NCI-H1048 (cell line): ENCODE measurements at regions not wholly inside any gene's neighbourhood (a gene's known extent, or its start where the extent isn't known, plus 50 kb on each side); places are given as distances from the start of the nearest gene placed in this dataset.
"Not testable (repeated sequence)": the region's sequence is repeated elsewhere in the genome, so short reads cannot be mapped to it uniquely, and the experiment has no call there.

Experiments
- DNase-seq: peaks from one replicate; lab custom pipeline; 2025; lab: John Stamatoyannopoulos, UW

DNA sequence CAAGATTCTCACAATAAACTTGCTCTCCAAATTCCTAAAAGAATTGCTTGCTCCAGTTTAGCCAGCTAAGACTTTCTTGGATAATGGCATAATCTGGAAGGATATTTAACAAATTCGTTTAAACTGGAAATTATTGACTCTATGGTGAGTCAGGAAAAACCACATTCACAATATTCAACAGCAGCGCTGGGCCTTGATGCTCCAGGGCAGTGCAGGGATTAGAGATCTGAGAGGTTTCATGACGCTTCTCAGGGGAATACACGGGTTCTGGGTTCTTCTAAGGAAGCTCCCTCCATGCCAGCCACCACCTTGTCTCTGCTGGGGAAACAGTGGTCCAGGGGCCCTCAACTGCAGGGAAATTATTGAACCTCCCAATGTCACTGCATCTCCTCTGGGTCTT, 123.3 kb upstream of the FAM20C start:
- DNase-seq, result not testable (repeated sequence)

DNA sequence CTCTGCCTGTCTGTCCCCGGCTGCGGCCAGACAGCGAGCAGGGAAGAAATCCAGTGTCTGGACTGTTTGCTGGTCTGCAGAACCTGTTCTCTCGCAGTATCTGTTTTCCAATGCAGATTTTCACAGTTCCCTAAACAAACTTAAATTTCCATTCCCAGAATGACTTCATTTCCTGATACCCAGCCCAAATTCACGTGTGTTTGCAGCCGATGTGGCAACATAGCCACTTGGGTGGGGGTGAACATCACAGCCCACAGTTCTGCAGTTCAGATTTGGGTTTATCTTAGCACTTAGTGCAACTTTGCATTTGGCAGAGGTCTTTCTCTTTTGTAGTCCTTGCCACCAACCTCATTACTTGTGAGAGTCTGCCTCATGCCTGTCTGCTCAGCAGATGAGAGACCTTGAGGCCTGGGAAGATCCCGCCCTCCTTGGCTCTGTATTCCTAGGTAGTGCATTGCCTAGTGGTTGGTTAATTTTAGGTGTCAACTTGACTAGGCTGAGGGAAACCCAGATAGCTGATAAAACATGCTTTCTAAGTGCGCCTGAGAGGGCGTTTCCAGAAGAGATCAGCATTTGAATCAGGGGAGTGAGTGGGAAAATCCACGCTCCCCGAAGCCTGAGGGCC, 122.8 kb upstream of the FAM20C start:
- DNase-seq, result not testable (repeated sequence)

DNA sequence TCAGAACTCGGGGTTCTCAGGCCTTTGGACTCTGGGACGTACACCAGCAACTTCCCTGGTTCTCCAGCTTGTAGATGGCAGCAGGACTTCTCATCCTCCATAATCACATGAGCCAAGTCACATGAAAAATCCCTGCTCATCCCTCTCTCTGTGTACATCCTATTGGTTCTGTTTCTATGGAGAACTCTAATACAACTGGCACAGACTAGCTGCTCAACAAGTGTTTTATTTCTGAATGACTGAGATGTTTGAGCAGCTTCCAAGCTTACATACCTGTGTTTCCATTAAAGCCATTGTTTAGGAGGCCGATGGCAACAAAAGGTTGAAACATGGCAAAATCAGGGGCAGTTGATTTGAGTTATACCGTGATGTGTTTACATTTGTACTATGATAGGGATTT, 122.2 kb upstream of the FAM20C start:
- DNase-seq, result not testable (repeated sequence)

GRCh38 chr7:70989-71388, 121.4 kb upstream of the FAM20C start:
- DNase-seq, result not testable (repeated sequence)

- not testable (repeated sequence) for DNase-seq
Measured at GRCh38 chr7:72266-73057, 119.9 kb upstream of the FAM20C start.

GRCh38 chr7:73058-73331, 119.4 kb upstream of the FAM20C start:
- DNase-seq, result not testable (repeated sequence)

DNA sequence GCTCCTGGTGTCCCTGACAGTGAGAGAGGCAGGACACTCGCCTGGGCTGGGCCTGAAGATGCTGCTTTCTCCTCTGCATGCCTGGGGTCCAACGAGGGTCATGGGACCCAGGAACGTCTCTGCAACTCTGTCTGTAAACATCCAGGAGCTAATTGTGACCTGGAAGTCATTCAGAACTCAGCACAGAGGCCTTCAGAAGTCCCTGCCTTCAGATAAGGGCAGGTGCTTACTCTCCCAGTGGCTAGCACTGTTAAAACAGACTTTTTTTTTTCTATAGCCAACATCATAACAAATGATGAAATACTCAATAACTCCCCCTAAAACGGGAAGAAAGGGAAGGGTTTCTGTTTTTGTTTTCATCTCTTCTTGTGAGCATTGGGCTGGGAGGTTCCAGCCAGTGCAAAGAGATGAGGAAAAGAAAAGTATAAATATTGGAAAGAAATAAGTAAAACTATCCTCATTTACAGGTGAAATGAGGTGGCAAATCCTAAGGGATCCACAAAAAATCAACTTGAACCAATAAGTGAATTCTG, 118.3 kb upstream of the FAM20C start:
- DNase-seq, result not testable (repeated sequence)

- not testable (repeated sequence) for DNase-seq
Measured at GRCh38 chr7:75511-75910, 116.9 kb upstream of the FAM20C start.

GRCh38 chr7:76202-76601, 116.2 kb upstream of the FAM20C start:
- DNase-seq, result not testable (repeated sequence)

- DNase-seq, result not testable (repeated sequence)
Measured at GRCh38 chr7:76829-77395, 115.5 kb upstream of the FAM20C start.

DNA sequence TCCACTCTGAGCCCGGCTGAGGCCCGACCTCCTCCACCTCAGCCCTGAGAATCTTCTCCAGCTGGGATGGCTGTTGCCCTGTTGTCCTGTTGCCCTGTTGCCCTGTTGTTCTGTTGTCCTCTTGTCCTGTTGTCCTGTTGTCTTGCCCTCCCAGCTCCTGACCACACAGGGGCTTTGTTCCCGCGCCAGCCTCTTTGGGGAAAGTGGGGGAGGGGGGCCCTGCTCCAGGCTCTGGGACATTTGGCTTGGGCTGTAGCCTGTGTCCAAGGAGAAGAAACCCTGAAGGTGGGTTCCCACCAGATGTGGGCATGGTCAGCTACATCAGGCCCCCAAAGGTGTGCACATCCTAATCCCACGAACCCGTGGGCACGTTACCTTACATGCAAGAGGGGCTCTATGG, 113.5 kb upstream of the FAM20C start:
- not testable (repeated sequence) for DNase-seq

GRCh38 chr7:79400-80055, 112.8 kb upstream of the FAM20C start:
- not testable (repeated sequence) for DNase-seq

DNA sequence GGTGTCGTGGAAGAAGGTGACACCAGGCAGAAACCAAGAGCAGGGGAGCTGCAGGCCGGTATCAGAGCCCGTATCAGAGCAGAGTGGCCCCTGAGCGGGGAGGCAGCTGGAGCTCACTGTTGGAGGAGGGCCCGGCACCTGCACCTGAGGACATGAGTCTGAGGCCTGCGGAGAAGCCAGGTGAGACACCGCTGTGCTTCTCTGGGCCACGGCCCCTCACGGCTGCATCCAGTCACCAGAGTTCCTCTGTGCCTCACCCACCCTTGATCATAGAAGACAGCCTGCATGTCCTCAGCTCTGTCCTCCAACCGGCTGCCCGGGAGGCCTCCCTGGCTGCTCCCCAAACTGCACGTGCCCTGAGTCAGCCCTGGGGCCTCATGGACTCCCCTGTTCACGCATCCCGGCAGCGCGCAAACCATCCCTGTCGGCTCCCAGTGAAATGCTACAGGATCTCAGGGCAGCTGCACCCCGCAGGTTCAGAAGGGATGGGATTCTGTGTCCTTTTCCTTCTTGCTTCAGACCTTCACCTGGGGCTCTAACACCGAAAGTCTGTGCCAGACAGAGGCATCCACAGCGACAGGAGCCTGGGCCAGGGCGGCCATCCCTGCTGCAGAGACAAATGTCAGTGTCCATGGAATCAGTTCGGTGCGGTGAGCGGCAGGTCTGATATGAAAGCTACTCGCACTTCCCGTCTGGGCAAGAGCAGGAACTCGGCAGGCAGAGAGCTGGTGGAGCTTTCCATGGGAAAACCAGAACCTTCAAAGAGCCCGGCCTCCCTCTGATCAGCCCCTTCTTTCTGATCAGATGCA, 111.9 kb upstream of the FAM20C start:
- no peak for DNase-seq

DNA sequence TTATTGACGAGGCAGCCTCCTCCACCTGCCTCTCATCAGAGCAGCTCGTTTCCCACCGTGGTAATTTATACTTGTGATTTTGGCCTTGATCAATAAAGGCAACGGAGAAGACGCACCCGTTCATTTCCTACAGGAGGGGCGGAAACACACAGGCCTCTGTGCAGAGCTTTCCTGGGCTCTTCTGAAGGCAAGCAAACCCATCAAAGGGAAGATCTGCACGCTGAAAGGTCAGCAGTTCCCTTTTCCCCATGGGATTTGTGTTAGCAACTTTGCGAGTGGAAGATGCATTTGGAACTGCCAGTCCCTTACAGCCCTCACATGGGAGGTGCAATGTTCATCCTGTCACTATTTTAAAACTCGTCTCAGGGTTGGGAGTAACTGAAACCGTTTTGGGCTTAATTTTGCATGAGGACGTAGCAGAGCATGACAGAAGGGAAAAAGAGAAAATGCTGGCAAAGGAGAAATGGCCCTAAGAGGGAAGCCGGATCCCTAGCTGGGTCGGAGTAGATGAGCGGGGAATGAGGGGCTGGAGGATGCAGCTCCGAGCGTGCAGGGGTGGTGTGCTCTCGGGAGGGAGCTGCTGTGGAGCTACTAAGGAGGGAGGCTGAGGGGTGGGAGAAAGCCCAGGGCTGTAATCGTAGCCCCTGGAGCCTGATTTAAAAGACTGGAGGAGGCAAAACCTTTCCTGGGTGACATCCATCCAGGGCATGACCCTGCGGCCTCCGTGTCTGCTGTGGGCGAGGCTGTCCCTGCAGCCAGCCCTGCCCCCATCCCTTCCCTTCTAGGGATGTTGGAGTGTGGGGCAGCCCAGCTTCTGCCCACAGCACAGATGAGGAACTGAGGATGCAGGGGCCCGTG, 111.1 kb upstream of the FAM20C start:
- DNase-seq, result no peak

DNA sequence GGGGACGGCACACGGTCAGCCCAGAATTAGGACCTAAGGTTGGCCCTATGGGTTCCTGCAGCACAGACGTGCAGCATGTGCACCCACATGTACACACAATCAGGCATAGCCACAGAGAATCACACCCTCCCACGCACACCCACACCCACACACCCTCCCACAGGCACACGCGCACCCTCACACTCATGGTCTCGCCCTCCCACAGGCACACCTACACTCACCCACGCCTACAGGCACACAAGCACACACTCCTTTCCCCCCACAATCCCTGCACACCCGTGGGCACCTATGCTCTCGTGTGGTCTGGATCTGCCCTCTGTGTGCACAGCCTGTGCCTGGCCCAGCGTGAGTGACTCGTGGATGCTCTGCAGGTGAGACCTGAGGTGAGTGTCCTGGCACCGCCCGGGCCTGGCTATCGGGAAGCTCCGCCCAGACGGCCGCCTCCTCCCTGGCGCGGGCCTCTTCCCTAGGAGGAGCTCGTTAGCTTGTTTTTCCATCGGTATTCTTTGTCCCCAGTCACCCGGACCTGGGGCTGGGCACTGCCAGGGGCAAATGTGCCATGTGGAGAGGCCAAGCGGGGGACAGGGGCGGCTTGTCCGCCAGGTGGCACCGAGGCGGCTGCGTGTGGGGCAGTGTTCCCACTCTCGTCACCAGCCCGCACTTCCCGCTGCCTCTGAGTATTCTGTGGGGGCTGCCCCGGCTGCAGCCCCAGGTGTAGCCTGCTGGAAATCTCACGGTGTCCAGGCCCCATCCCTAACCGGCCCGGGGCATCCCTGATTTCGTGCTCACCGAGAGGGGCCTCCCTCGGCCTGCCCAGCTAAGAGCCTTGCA, 110.2 kb upstream of the FAM20C start:
- no peak for DNase-seq

DNA sequence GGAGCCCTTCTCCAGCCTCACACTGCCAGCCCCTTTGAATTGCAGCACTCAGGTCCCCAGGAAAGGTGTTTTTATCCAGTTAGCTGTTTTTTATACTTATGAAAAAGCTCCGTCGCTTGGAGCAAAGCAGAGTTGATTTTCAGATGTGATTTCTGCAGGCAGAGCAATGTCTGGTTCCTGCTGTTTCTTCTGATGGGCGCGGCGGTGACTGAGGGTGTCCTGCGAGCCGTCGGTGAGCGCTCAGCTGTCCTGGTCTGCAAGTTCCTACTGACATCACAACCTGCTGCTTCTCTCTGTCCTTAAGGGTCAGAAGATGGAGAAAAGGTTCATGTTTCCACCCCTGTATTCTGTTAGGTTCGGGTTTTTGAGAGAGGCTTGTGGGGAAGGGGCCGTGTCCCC, 109.6 kb upstream of the FAM20C start:
- DNase-seq, result no peak

DNA sequence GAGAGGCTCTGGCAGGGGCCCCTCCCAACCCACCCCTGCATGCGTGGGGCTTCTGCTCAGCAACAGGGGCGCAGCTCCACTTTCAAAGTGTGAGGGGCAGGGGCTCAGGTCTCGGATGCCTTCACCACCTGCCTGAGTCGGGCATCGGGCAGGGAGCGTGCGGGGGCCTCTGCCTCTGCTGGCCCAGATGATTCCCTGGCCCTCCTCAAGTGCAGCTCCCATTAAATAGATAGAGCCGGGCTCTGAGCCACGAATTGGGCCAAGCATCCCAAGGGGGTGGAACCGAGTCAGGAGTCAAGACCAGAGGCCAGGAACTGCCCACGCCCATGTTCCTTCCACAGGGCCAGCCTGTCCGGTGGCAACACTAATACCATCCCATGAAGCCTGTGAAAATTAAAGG, 108.9 kb upstream of the FAM20C start:
- DNase-seq, result no peak

GRCh38 chr7:83861-84632, 108.3 kb upstream of the FAM20C start:
- DNase-seq, result no peak

- DNase-seq, result no peak
Measured at GRCh38 chr7:84633-85020, 107.7 kb upstream of the FAM20C start.
